GM18867 (cell line): ENCODE measurements at regions not wholly inside any gene's neighbourhood (a gene's known extent, or its start where the extent isn't known, plus 50 kb on each side); places are given as distances from the start of the nearest gene placed in this dataset.
"Not testable (repeated sequence)": the region's sequence is repeated elsewhere in the genome, so short reads cannot be mapped to it uniquely, and the experiment has no call there.

ENCODE experiments used
- ATAC-seq: cut with Tn5 transposase; IDR thresholded peaks from one replicate; pipeline ENCODE4 v1.9.1; 2021; ENCODE audit warnings: mild to moderate bottlenecking, moderate library complexity; ENCODE audit not compliant: unreplicated experiment

- peak; percentile 56 for ATAC-seq
These were observed 293.9 kb upstream of the RIOK2 start for GRCh38 chr5:97476852-97477534.

- no peak for ATAC-seq
These were observed 295.4 kb upstream of the RIOK2 start for GRCh38 chr5:97478483-97478882.

GRCh38 chr5:97480313-97480712 lies 297.3 kb upstream of the RIOK2 start:
- peak; percentile 66 for ATAC-seq

GRCh38 chr5:97488126-97488668 lies 305.1 kb upstream of the RIOK2 start:
- ATAC-seq: no peak

- no peak for ATAC-seq
These were observed 306.2 kb upstream of the RIOK2 start for GRCh38 chr5:97489010-97489840.

GRCh38 chr5:97494465-97494864 lies 311.4 kb upstream of the RIOK2 start:
- ATAC-seq: no peak

GRCh38 chr5:97495301-97495700 lies 312.3 kb upstream of the RIOK2 start:
- ATAC-seq: no peak

GRCh38 chr5:97496037-97496436 lies 313.0 kb upstream of the RIOK2 start:
- ATAC-seq: no peak

GRCh38 chr5:97498657-97499056 lies 315.6 kb upstream of the RIOK2 start:
- ATAC-seq: no peak

GRCh38 chr5:97499605-97500004 lies 316.6 kb upstream of the RIOK2 start:
- ATAC-seq: no peak

- no peak for ATAC-seq
These were observed 318.4 kb upstream of the RIOK2 start for GRCh38 chr5:97501286-97501964.

GRCh38 chr5:97501965-97502305 lies 318.9 kb upstream of the RIOK2 start:
- ATAC-seq: no peak

- no peak for ATAC-seq
These were observed 325.8 kb upstream of the RIOK2 start for GRCh38 chr5:97508864-97509263.

- ATAC-seq: not testable (repeated sequence)
These were observed 336.5 kb upstream of the RIOK2 start for GRCh38 chr5:97519565-97519964.

- ATAC-seq: not testable (repeated sequence)
These were observed 340.3 kb upstream of the RIOK2 start for GRCh38 chr5:97523336-97523735.

- no peak for ATAC-seq
These were observed 342.7 kb upstream of the RIOK2 start for GRCh38 chr5:97525780-97526179.

- ATAC-seq: no peak
These were observed 345.9 kb upstream of the RIOK2 start for GRCh38 chr5:97528941-97529340.

- no peak for ATAC-seq
These were observed 346.4 kb upstream of the RIOK2 start for GRCh38 chr5:97529354-97529985.

GRCh38 chr5:97531549-97531948 lies 348.5 kb upstream of the RIOK2 start:
- peak; percentile 72 for ATAC-seq

- peak; percentile 76 for ATAC-seq
These were observed 351.1 kb upstream of the RIOK2 start for GRCh38 chr5:97534166-97534565.

GRCh38 chr5:97536683-97537082 lies 353.6 kb upstream of the RIOK2 start:
- peak; percentile 26 for ATAC-seq
